Heart left ventricle (tissue), 13 donors: ENCODE measurements at regions not wholly inside any gene's neighbourhood (a gene's known extent, or its start where the extent isn't known, plus 50 kb on each side); places are given as distances from the start of the nearest gene placed in this dataset.

Source experiments
- POLR2A ChIP-seq, 2 donors: fragments of 450-650 bp; IDR thresholded peaks; one replicate each; pipeline ENCODE4 v1.6.1; 2017; ENCODE audit warnings: antibody characterized with exemption in 2 of 2, mild to moderate bottlenecking in 2 of 2, moderate library complexity in 2 of 2
- TF ChIP-seq, protein P1 (sequence below), 12 donors: fragments of 200-600 bp; sonication (generic) in 4 of 12; IDR thresholded peaks; one replicate each; pipeline versions ENCODE4 v1.5.0 to v1.8.0; 2018 to 2022; ENCODE audit warnings: antibody characterized with exemption in 12 of 12, mild to moderate bottlenecking in 5 of 12
- donor health status: ischemic (EF 13 %, LVEDD 7.1; RV severe dilation, severe dysfunction).
- donor health status: DM: no; HTN: yes; CAD: no.
- donor health status: DM: no; HTN: no; CAD: no.
- donor health status: ischemic (EF 25% LVEDD 6.9; RV normal size, moderate dysfunction).
- donor health status: ischemic (EF 25% LVEDD 5.7; RV mildly dilated, moderate dysfunction).
- donor health status: ischemic (EF 35%, LVEDD 5.7; RV mildly dilated, moderate dysfunction).
- donor health status: nonischemic (EF 11% LVEDD 7.7; RV severe dilation, severe dysfunction).
- donor health status: DM: yes; HTN: yes; CAD: no.
- donor health status: PGD.
- donor health status: ischemic (EF 29% LVEDD 5.4; RV normal size, mild dysfunction).
- donor health status: nonischemic (EF 23%, LVEDD 6.1; RV moderate dilation, normal function).

- TF ChIP-seq, protein P1, sequence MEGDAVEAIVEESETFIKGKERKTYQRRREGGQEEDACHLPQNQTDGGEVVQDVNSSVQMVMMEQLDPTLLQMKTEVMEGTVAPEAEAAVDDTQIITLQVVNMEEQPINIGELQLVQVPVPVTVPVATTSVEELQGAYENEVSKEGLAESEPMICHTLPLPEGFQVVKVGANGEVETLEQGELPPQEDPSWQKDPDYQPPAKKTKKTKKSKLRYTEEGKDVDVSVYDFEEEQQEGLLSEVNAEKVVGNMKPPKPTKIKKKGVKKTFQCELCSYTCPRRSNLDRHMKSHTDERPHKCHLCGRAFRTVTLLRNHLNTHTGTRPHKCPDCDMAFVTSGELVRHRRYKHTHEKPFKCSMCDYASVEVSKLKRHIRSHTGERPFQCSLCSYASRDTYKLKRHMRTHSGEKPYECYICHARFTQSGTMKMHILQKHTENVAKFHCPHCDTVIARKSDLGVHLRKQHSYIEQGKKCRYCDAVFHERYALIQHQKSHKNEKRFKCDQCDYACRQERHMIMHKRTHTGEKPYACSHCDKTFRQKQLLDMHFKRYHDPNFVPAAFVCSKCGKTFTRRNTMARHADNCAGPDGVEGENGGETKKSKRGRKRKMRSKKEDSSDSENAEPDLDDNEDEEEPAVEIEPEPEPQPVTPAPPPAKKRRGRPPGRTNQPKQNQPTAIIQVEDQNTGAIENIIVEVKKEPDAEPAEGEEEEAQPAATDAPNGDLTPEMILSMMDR (IDR thresholded peaks at IDR 0.05) = peak in 8 of 12 donors; percentile 16 to 43 (median 26)
- no peak for TF ChIP-seq POLR2A (IDR thresholded peaks at IDR 0.05)
Measured at GRCh38 chr11:116357784-116358544, 414.8 kb downstream of the BUD13 start.
